ENCODE measurements at regions not wholly inside any gene's neighbourhood (a gene's known extent, or its start where the extent isn't known, plus 50 kb on each side); places are given as distances from the start of the nearest gene placed in this dataset.

DNA sequence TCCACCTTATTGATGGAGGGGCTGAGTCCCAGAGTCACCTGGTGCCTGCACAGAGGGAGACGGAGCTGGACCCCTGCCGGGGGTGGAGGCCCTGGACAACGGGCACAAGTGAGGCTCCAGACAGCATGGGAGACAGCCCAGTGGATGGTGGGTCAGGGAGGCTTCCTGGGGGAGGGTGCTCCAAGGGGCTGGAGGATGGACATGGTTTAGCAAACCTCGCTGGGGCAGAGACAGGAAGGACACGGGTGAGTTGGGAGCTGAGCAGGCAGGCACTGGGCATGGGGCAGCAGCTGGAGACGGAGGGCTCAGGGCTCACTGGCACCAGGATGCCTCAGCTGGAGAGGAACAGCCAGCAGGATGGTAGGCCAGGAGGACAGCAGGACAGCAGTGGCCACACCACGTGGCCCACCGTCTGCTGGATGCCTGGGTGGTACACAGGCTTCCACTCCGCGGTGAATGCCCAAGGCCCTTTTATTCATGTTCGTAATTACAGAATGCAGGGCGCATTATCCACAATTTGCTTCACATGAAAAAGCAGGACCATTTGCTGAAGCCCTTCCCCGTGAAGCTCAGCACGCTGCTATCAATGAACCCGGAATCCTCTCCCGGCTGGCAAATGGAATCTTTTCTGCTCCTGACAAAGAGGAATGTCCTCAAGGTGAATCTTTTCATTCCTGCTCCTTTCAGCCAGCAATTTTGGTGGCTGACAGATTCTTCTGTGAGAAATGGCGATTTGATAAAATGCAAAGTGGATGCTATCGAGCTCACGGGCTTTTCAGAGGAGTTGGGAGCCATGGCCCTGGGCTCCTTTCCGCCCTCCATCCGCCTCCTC is 138.1 kb upstream of the C14orf180 start:
- H3K9ac ChIP-seq (ENCODE audit: low read depth in 2 of 2, low read length in 2 of 2), result no peak overlapping the region
- peak; percentile 7 for DNase-seq
- H3K27ac ChIP-seq, result no peak overlapping the region

DNA sequence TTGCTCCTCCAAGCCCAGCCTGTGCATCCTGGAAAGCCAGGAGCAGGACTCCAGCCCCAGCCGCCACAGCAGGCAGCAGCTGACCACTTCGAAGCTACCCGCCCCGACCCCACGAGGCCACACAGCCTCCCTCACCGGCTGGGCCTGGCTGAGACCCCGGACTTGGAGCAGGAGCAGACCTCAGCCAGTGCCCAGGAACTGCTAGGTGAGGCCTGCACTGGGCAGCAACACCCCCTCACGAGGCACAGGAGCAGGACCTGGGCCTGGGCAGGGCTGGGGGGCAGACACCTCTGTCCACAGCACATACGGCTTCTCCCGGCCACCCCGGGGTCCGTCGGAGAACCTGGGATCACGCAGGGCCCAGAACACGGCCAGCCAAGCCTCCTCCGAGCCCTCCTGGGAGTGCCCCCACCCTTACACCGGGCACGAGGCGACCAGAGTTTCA is 137.4 kb upstream of the C14orf180 start:
- H3K4me3 ChIP-seq, result no peak overlapping the region
- no peak overlapping the region for H3K9ac ChIP-seq (ENCODE audit: low read depth in 2 of 2, low read length in 2 of 2)
- no peaks in the 10 kb centered on the region for H3K27me3 ChIP-seq
- DNase-seq, result peak; percentile 5
- H3K4me1 ChIP-seq, result no peaks in the 10 kb centered on the region
- H3K36me3 ChIP-seq, result no peaks in the 10 kb centered on the region
- intact Hi-C loops (cut with DNase I), result no loop called here
- TF ChIP-seq, protein P1, sequence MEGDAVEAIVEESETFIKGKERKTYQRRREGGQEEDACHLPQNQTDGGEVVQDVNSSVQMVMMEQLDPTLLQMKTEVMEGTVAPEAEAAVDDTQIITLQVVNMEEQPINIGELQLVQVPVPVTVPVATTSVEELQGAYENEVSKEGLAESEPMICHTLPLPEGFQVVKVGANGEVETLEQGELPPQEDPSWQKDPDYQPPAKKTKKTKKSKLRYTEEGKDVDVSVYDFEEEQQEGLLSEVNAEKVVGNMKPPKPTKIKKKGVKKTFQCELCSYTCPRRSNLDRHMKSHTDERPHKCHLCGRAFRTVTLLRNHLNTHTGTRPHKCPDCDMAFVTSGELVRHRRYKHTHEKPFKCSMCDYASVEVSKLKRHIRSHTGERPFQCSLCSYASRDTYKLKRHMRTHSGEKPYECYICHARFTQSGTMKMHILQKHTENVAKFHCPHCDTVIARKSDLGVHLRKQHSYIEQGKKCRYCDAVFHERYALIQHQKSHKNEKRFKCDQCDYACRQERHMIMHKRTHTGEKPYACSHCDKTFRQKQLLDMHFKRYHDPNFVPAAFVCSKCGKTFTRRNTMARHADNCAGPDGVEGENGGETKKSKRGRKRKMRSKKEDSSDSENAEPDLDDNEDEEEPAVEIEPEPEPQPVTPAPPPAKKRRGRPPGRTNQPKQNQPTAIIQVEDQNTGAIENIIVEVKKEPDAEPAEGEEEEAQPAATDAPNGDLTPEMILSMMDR (IDR thresholded peaks at IDR 0.05), result no peak
- H3K9me3 ChIP-seq, result no peaks in the 10 kb centered on the region
- no peak overlapping the region for H3K27ac ChIP-seq

More for the DNA sequence above, 138.1 kb upstream of the C14orf180 start:
- no peaks in the 10 kb centered on the region for H3K27me3 ChIP-seq
- H3K4me3 ChIP-seq, result no peak overlapping the region
- no peaks in the 10 kb centered on the region for H3K9me3 ChIP-seq
- no peaks in the 10 kb centered on the region for H3K4me1 ChIP-seq
- TF ChIP-seq, protein P1 (IDR thresholded peaks at IDR 0.05), result no peak
- intact Hi-C loops (cut with DNase I), result no loop called here
- no peaks in the 10 kb centered on the region for H3K36me3 ChIP-seq

DNA sequence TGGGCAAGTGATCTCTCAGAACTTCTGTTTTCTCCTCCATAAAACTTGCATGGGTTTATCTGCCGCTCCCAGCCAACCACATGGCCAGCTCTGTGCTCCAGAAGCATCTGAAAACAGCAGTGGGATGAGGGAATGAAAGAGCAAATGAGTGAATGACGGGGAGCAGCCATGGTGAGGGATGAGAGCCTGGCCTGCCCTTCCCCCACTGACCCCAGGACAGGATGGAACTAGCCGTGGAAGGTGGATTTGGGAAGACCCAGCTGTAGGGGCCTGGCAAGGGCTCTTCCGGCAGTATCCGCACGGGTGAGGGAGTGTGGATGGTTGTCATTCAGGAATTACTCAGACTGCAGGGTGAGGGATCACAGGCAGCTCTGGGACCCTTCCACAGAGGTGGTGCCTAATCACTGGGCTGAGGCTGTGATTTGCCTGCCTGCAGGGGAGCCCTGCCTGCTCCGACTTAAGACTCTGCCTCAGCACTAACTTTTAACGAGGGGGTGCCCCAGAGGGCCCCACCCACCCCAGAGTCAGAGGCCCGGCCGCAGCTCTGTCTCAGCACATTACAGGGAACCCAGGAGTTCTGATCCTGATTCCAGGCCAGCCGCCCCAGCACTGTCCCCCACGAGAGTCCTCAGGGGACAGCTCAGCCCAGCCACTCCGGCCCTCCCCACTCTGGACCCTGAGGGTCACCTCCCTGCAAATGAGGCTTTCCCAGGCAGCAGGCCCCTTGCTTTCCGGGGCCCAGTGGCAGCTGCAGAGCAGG is 136.8 kb upstream of the C14orf180 start:
- no peaks in the 10 kb centered on the region for H3K4me1 ChIP-seq
- DNase-seq, result peak; percentile 11
- H3K9ac ChIP-seq (ENCODE audit: low read depth in 2 of 2, low read length in 2 of 2), result no peak overlapping the region
- H3K27ac ChIP-seq, result no peak overlapping the region
- H3K36me3 ChIP-seq, result no peaks in the 10 kb centered on the region
- TF ChIP-seq, protein P1 (IDR thresholded peaks at IDR 0.05), result no peak
- intact Hi-C loops (cut with DNase I), result no loop called here
- no peaks in the 10 kb centered on the region for H3K27me3 ChIP-seq
- H3K9me3 ChIP-seq, result no peaks in the 10 kb centered on the region
- H3K4me3 ChIP-seq, result no peak overlapping the region

DNA sequence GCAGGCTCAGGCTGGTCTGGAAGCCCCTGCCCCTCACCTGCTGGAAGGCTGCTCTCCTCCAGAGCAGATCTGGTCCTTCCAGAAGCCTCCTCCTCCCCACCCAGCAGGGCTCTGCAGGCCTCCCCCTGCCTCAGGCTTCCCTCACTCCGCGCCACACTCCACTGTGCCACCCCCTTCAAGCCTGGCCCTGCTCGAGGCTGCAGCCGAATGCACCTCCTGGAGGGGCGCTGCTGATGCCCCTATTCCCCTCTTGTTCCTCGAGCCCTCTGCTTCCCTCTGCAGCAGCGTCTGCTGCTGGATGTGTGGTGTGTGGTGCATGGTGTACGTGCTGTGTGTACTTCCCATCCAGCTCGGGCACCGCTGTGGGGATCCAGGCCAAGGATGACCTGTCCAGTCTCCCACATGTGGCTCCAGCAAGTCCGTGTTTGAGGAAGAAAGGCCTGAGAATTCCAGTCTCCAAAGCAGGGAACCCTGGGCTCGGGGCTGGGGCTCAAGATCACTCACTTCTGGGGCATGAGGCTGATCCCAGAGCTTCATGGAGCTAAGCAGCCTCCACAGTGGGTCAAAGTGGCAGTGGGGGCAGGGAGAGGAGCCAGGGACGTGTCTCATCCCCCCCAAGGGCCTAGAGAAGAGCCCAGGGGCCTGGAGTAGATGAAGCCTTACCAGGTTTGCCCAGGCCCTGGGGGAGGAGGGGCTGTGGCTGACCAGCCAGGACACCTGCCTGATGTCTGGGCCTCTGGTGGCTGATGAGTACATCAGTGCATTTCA is 136.0 kb upstream of the C14orf180 start:
- Histone ChIP-seq H3K9me3 (no peaks in the 10 kb centered on the region), H3K4me1 (no peaks in the 10 kb centered on the region), H3K36me3 (no peaks in the 10 kb centered on the region), H3K9ac (ENCODE audit: low read depth in 2 of 2, low read length in 2 of 2) (no peak overlapping the region), H3K27me3 (no peaks in the 10 kb centered on the region), H3K27ac (no peak overlapping the region), H3K4me3 (no peak overlapping the region)
- peak; percentile 13 for DNase-seq
- TF ChIP-seq, protein P1 (IDR thresholded peaks at IDR 0.05), result no peak
- intact Hi-C loops (cut with DNase I), result no loop called here
